Epidermal melanocyte (primary cell): ENCODE measurements at regions not wholly inside any gene's neighbourhood (a gene's known extent, or its start where the extent isn't known, plus 50 kb on each side); places are given as distances from the start of the nearest gene placed in this dataset.
"Not testable (repeated sequence)": the region's sequence is repeated elsewhere in the genome, so short reads cannot be mapped to it uniquely, and the experiment has no call there.

ENCODE experiments used
- DNase-seq: peaks from one replicate; pipeline ENCODE4 v3.0.0; 2011; ENCODE audit warnings: low spot score; ENCODE audit not compliant: insufficient read length

DNA sequence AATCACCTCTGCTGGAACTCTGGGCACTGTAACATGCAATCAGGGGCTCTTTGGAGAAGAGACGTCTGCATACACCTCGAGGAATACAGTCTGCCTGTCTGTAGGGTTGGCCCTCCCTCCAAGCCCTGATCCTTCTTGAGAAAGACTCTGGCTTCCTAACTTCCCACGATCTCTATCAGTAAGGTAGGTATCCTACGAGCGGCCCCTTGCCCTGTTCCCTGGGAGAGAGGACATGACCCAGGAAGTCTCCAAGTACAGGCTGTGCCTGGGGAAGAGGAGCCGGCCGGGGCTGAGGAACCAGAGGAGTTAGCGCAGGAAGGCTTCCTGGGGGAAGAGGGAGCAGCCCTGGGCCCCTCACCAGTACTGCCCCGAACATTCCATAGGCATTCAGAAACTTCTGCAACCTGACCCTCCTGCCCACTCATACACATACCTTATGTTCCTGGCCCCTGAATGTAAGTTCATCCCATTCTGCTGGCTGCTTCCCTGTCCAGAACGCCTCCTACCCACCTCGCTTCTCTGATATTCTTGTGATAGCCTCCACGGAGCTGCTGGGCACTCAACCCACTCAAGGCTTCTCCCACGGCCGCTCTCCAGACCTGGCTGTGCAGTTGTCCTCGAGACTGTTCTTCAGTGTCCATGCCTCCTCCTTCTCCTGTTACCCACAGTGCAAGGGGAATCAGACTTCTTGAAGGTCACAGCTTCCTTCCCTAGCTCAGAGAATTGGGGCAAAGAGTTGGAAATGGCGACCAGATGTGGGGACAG, 116.1 kb downstream of the CYP26B1 start:
- no peak for DNase-seq

DNA sequence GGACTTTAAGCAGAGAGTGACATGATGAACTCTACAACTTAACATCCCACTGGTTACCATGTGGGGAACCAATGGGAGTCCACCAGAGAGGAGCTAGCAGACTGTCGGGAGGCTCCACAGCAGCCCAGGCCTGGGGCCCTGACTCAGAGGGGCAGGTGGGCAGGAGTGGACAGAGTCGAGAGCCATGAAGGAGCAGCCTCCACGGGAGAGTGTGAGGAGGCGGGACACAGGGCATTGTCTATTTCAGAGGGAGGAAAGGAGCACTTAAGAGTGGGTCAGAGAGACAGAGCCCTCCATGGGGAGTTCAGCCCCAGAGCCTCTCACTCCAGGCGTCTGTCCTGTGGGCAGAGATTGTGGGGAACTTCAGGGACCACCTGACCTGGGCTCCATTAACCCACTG, 118.7 kb downstream of the CYP26B1 start:
- DNase-seq: no peak

DNA sequence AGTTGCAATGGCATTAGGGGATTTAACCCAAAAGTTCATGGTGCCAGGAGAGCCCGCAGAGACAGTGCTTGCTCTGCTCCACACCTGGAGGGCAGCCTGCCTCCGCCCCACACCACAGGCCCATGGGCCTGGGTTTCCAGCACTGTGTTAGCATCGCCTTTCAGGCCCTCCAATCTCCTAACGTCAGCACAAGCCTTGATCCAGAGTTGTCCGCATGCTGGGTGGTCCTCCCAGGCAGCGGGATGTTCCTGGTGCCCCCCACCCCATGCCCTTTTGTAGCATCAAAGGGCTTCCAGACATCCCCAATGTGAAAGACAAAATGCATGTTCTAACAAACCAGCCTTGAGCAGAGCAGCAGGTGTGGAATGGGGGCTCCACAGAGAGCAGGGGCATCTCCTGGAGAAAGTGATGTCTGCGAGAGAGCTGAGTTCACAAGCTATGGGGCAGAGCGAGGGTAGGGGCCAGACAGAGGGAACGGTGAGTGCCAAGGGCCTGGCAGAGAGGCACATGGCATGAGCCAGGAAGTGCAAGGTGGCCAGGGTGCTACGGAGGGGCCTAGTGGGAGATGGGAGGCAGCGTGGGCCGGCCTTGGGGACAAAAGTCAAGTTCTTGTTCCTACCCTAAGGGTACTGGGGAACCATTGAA, 119.2 kb downstream of the CYP26B1 start:
- DNase-seq: no peak

DNA sequence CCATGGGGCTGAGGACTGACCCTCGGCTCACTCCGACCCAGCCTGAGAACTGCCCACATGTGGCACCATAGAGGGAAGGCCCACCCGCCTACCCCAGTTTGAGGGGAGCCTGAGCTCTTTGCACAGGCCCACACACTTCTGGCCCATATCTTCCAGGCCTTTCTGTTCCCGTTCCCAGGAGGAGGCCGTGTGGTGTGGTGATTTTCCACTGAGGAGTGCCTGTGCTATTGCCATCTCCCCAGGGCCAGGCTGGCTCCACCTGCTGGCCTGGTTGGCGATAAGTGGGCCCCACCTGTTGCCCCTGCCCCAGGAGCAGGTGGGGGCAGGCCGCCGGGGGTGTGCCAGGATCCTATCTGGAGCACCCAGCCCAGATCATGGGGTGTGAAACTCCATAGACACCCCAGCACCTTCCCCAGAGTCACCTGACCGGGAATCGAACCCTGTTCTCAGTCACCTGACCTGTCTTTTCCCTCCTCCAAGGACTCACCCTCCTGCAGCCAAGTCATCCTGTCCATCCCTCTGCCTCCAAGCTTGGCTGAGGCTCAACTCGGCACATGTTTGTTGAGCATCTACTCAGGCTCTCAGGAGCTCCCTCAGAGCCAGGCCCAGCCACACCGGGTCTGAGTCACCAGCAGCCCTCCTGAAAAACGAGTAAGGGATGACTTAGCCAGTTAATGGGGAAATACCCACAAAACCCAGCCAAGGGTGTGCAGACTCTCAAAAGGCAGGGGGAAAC, 120.1 kb downstream of the CYP26B1 start:
- no peak for DNase-seq

DNA sequence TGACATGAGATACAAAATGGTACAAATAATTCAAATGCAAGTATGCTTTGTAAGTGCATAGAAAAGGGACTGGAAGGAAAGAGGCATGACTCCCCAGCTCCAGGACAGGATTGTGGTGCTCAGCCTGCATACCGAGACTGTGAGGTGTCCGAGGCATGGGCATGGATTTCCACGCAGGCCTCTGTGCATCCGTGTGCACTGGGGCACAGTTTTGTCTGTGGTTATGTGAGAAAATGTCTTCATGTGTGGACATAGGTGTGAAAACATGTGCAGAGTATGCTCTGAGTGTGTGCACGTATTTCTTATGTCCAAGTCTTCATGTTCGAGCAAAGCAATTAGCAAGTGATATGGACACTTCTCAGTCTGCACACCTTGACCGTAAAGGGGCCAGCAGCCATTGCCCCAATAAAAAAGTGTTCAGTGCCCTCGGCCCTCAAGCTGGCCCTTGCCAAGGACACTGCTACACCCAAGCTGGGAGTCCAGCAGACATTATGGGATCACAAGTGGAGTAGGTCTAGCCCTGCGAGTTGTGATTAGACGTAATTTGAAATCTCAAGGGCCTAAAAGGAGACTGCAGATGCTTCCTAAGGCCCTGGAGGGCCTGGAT, 120.7 kb downstream of the CYP26B1 start:
- DNase-seq: no peak

DNA sequence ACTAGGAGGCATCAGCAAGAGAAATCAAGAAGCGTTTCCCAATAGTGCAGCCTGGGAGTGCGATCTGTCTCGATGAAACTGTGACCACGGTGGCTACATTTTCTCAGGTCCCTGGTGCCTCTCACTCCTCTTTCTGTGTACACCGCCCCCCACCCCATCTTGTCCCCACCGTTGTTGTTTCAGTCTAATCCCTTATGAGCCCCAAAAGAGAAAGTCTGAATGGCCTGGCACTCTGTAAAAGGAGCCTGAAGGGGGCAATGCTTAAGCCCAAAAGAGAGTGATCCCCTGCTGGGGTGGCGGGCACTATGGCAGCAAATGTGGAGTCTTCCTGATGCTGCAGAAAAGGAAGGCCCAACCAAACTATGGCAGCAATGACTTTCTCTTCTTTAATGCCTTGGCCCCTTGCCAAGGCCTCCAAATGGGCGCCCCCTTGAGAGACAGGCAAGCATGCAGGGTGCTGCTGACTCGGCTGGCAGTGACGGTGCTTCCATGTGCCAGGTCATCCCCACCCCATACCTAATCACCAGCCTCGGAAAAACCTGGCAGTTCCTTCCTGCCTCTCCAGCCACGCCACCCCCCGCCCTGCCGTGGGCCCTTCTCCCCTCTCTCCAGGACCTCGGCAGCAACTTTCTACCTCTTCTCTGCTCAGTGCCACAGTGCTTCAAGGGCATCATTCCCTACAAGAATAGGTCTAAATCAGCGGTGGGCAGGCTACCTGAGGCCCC, 123.0 kb downstream of the CYP26B1 start:
- no peak for DNase-seq

DNA sequence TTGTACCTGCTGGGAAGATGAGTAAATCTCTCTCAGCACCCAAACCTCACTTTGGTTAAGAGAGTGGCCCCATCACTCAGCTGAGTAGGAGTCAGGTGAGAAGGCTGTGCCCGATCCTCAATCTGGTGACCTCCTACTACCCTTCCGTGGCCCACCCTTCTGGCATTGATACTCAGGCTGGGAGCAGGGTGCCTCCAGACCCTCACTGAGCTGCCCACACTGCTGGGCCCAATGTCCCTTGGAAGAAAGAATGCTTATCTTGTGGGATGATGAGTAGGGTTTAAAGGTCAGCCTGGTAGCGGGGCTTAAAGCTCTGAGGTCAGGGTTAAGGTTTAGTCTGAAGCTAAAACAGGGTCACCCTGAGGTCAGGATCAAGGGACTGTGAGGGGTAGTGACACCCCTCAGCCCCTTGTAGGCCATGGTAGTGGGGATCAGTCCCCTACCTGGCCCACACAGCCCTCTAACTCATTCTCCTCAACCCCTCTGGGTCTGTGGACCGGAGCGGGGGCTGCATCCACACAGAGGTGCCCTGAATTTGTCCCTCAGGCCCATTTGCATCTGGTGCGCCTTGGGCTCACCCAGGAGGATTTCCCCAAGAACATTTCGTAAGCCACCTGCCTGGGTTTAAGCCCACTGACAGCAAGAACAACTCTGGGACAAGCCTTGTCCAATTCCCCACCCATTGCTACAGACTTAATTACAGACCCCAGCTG, 123.8 kb downstream of the CYP26B1 start:
- no peak for DNase-seq

DNA sequence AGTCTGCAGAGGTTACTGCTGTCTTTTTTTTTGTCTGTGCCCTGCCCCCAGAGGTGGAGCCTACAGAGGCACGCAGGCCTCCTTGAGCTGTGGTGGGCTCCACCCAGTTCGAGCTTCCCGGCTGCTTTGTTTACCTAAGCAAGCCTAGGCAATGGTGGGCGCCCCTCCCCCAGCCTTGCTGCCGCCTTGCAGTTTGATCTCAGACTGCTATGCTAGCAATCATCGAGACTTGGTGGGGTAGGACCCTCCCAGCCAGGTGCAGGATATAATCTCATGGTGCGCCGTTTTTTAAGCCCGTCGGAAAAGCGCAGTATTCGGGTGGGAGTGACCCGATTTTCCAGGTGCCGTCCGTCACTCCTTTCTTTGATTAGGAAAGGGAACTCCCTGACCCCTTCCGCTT, 126.3 kb downstream of the CYP26B1 start:
- DNase-seq: not testable (repeated sequence)

DNA sequence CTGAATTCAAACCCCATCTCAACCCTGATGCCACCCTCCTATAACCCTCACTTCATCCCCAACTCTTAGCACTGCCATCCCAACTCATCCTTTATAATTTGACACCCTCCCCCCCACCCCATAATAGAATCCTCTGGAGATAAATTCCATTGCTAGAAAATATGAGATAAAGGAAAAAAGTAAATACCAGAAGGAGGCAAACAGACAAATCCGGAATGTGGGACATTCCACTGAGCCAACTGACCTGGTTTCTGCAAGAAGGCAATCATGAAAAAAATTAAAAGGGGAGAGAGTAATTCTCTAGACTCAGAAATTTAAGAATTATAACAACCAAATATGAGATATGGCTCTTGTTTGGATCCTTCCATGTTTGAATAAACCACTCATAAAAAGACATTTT, 132.4 kb downstream of the CYP26B1 start:
- no peak for DNase-seq

DNA sequence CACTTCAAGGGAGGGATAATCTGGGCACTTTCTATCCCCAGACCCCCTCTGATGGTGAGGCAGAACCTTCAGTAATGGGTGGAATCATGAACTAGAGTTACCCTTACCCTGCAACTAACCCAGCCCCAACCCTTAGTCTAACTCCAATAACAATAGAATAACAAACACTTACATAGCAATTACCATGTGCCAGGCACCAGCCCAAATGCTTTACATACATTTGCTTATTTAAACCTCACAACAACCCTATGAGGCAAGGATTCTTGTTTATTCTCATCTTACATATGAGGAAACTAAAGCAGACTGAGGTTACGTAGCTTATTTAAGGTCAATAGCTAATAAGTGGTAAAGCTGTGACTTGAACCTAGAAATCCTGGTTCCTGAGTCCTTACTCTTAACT, 132.8 kb downstream of the CYP26B1 start:
- DNase-seq: no peak

DNA sequence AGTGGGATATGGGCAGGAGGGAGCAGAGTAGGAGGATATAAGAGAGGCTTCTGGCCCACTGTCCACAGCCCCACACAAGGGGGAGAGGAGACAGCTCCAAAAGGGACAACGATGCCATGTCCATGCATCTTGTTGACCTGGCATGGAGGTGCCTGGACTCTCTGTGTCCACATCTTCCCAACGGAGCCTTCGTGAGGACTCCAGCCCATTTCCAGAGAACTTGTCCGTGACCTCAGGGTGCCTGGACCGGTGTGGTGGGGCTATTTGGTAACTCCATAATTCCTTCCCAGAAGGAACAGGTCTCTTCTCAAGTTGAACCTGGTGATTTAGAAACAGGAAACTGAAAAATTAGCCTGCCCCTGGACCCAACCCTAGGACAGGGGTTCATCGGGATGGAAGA, 133.9 kb downstream of the CYP26B1 start:
- no peak for DNase-seq

DNA sequence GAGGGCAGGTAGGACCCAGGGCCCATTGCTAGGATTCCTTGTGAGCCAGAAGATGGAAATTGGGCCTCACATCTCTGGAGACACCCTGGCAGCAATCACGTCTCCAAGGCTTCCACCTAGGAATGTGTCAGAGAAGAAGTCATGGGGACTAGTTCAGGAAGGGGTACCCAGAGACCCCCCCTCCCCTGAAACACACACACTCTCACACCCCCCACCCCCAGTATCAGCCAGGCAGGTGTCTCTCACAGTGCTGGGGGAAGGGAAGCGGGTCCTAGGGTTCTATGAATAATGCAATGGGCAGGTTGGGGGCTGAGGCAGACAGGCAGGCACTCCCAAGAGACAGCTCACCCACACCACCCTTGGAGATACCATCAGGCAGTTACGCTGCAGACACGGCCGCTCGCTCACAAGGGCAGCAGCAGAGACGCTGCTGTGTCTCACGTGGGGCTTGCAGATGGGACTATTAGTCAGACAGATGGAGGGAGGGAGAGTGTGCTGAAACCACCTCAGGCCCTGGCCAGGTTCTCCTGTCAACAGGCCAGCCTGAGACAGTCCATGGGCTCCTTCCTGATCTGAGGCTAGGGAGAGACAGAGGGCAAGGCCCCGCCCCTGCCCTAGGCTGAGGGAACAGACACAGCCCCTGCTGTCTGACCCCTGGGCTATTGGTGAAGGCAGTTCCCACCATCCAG, 134.6 kb downstream of the CYP26B1 start:
- no peak for DNase-seq

DNA sequence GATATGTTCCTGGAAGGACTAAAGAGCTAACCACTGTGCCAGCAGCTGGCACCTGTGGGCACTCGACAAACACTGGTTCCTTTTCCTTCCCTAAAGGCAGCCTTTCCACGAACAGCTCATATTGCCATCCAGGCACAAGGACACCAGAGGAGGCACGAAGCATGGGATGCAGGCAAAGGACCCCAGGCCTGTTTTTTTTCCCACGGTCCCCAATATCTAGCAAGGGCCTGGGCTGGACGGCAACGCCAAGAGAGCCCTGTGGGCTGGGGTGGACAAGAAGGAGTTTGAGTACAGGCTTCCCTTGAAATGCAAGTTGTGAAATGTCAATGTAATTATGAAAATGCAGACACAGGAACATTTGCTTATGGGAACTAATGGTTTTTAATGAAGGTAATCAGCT, 135.9 kb downstream of the CYP26B1 start:
- DNase-seq: no peak

DNA sequence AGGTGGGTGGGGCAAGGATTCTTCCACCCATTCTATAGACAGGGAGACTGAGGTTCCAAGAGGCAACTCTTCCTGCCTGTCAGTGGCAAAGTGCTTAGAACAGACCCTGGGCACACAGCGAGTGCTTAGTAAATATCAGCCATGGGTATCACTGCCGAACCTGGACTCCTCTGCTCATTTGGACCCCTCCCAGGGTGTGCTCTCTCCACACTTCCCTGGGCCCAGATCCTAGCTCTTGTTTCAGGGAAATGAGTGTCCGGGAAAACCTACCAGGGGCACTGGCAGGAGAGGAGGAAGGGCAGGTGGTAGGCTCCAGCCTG, 136.3 kb downstream of the CYP26B1 start:
- no peak for DNase-seq

DNA sequence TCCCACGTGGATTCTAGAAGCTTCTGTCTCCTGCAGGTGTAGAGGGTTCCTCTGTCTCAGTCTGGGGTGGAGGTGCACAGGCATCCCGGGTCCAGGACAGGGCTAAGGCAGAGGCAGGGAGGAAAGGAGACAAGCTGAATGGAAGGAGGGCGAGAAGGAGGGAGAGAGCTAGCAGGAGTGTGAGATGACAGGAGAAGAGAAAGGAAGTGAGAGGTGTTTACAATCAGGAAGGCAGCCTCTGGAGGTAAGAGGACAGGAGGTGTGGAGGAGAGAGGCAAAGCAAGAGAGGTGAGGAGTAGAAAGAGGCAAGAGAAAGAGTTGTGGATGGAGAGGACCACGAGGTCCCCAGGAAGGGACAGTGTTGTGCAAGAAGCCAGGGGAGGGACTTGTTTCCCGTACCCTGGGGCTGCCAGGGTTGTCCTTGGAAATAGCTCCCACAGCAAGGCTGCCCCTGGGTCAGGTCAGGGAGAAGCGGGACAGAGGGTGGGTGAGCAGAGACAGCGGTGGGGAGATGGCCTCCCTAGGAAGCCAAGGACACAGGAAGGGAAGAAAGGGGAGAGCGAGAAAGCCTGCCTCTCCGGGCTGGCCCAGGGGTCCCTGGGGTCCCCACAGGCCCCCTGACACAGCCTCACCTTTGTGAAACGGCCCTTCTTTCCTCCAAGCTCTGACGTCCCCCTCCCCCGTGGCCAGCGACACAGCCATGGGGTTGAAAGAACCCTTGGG, 136.9 kb downstream of the CYP26B1 start:
- DNase-seq: no peak

DNA sequence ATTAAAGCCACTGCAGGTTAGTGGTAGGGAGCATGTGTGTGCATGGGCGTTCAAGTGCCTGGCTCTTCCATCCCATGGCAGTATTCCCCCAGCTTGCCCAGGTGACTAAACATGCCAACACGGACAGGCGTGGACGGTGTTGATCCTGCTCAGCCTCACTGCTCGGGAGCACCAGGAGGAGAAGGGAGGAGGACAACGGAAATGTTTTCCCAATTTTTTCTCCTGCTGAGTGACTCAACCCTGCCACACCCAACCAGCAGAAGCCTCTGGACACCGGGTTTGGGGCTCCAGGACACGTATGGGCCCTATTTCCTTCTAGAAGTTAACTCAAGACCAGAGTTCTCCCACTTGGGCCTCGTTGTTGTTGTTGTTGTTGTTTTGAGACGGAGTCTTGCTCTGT, 139.1 kb downstream of the CYP26B1 start:
- no peak for DNase-seq

DNA sequence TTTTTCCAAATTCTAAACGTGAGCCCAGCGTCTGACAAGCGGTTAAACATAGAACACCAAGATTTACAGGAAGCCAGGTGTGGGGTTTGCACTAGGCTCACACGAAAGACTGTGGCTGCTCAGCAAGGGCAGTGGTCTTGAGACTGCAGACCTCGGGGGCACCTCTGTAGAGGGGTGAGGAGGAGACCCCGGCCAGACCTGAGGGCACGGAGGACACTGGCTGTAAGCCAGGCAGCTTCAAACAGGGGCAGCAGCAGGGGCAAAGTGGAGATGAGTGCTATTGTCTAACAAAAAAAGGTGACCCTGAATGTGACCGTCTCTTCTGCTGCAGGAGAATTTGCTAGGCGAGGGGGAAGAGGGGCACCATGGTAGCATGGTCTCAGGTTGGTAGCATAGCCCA, 140.3 kb downstream of the CYP26B1 start:
- DNase-seq: no peak

DNA sequence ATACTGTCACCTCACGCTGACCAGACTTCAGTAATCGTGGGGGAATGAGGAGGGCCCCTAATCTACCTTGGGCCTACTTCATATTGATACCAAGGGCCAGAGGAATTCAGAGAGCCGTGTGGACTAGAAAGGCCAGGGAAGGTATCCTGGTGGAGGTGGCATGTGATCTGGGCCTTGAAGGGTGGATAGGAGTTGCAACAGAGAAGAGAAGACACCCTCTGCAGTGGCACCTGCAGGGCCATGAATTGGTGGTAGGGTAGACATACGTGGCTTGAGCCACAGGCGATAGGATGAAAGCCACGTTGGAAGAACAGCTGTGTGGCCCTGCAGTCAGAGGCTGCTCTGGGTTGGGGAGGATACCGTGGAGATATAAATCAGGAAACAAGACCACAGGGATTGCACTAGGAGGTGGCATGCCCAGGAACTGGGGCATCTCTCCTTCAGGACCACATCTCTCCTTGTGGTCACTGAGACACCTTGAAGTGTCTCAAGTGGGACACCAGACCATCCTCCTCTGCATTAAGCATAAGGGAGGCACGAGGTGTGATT, 141.4 kb downstream of the CYP26B1 start:
- no peak for DNase-seq

DNA sequence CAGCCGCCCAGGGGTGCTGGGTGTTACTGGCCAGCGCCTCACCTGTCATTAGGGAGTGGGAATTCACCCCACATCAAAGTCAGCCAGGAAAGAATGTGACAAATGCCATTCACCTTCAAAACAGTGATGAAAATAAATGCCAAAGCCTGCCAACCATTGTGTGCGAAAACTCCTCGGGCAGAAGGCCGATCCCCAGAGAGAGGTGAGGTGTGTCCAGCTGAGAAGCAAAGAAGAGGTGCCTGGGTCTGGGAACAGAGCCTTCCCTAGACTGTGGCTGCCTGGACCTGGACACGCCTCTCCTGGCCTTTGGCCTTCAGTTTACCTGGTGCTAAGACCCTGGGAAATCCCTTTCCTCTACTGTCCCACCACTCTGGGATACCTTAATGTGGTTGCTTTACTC, 142.7 kb downstream of the CYP26B1 start:
- DNase-seq: no peak
